ENCODE measurements at regions not wholly inside any gene's neighbourhood (a gene's known extent, or its start where the extent isn't known, plus 50 kb on each side); places are given as distances from the start of the nearest gene placed in this dataset.

DNA sequence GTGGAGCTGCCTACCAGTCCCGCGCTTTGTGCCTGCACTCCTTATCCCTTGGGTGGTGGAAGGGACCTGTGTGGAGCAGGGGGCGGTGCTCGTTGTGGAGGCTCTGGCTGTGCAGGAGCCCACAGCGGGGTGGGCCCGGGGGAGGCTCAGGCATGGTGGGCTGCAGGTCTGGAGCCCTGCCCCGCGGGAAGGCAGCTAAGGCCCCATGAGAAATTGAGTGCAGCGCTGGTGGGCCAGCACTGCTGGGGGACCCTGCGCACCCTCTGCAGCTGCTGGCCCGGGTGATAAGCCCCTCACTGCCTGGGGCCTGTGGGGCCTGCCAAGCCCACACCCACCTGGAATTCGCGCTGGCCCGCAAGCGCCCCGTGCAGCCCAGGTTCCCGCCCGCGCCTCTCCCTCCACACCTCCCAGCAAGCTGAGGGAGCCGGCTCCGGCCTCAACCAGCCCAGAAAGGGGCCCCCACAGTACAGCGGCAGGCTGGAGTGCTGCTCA lies 859.6 kb upstream of the KCND2 start:
- TF ChIP-seq, protein P1, sequence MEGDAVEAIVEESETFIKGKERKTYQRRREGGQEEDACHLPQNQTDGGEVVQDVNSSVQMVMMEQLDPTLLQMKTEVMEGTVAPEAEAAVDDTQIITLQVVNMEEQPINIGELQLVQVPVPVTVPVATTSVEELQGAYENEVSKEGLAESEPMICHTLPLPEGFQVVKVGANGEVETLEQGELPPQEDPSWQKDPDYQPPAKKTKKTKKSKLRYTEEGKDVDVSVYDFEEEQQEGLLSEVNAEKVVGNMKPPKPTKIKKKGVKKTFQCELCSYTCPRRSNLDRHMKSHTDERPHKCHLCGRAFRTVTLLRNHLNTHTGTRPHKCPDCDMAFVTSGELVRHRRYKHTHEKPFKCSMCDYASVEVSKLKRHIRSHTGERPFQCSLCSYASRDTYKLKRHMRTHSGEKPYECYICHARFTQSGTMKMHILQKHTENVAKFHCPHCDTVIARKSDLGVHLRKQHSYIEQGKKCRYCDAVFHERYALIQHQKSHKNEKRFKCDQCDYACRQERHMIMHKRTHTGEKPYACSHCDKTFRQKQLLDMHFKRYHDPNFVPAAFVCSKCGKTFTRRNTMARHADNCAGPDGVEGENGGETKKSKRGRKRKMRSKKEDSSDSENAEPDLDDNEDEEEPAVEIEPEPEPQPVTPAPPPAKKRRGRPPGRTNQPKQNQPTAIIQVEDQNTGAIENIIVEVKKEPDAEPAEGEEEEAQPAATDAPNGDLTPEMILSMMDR (IDR thresholded peaks at IDR 0.05; ENCODE audit: control insufficient read depth, extremely low read depth, insufficient read depth), result no peak
- no peak overlapping the region for H3K4me3 ChIP-seq (ENCODE audit: low read depth, low read length)
- DNase-seq (ENCODE audit: low read depth), result no peak

- H3K4me3 ChIP-seq (ENCODE audit: low read depth, low read length), result no peak overlapping the region
- DNase-seq (ENCODE audit: low read depth), result no peak
- TF ChIP-seq, protein P1 (IDR thresholded peaks at IDR 0.05; ENCODE audit: control insufficient read depth, extremely low read depth, insufficient read depth), result no peak
Measured at GRCh38 chr7:119415682-119416081, 857.3 kb upstream of the KCND2 start.

GRCh38 chr7:119421657-119422056 lies 851.3 kb upstream of the KCND2 start:
- DNase-seq (ENCODE audit: low read depth), result no peak
- TF ChIP-seq, protein P1 (IDR thresholded peaks at IDR 0.05; ENCODE audit: control insufficient read depth, extremely low read depth, insufficient read depth), result no peak
- H3K4me3 ChIP-seq (ENCODE audit: low read depth, low read length), result no peak overlapping the region

DNA sequence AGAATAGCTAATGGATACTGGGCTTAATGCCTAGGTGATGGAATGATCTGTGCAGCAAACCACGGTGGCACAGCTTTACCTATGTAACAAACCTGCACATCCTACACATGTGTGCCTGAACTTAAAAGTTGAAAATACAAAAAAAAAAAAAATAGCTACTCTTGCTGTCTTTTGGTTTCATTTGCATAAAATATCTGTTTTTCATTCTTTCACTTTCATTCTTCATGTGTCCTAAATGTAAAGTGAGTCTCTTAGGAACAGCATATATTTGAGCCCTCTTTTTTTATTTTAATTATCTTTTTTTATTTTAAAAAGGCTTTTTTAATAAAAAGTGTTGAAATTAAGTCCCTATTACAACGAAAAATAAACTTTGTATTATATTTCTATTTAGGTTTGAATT lies 836.1 kb upstream of the KCND2 start:
- H3K4me3 ChIP-seq (ENCODE audit: low read depth, low read length), result no peak overlapping the region
- DNase-seq (ENCODE audit: low read depth), result no peak
- TF ChIP-seq, protein P1 (IDR thresholded peaks at IDR 0.05; ENCODE audit: control insufficient read depth, extremely low read depth, insufficient read depth), result no peak

GRCh38 chr7:119438315-119438714 lies 834.7 kb upstream of the KCND2 start:
- H3K4me3 ChIP-seq (ENCODE audit: low read depth, low read length), result no peak overlapping the region
- no peak for DNase-seq (ENCODE audit: low read depth)
- TF ChIP-seq, protein P1 (IDR thresholded peaks at IDR 0.05; ENCODE audit: control insufficient read depth, extremely low read depth, insufficient read depth), result no peak

GRCh38 chr7:119439192-119439591 lies 833.8 kb upstream of the KCND2 start:
- no peak overlapping the region for H3K4me3 ChIP-seq (ENCODE audit: low read depth, low read length)
- TF ChIP-seq, protein P1 (IDR thresholded peaks at IDR 0.05; ENCODE audit: control insufficient read depth, extremely low read depth, insufficient read depth), result no peak
- DNase-seq (ENCODE audit: low read depth), result no peak

GRCh38 chr7:119452401-119452800 lies 820.6 kb upstream of the KCND2 start:
- TF ChIP-seq, protein P1 (IDR thresholded peaks at IDR 0.05; ENCODE audit: control insufficient read depth, extremely low read depth, insufficient read depth), result no peak
- no peak for DNase-seq (ENCODE audit: low read depth)
- H3K4me3 ChIP-seq (ENCODE audit: low read depth, low read length), result no peak overlapping the region

Measured in LNCaP clone FGC (cell line).